ENCODE measurements at regions not wholly inside any gene's neighbourhood (a gene's known extent, or its start where the extent isn't known, plus 50 kb on each side); places are given as distances from the start of the nearest gene placed in this dataset.

GRCh38 chr3:18778094-18778493, 353.0 kb upstream of the SATB1 start:
- TF ChIP-seq FOXM1 (IDR thresholded peaks at IDR 0.05; ENCODE audit: low read depth): no peak
- no peak for TF ChIP-seq FOXM1 (CRISPR knock-in tag; IDR thresholded peaks at IDR 0.05; ENCODE audit: low read depth)
- no peak for TF ChIP-seq CTCF (IDR thresholded peaks at IDR 0.05 in 2 of 3, conservative IDR thresholded peaks at IDR 0.05 in 1 of 3; ENCODE audit: insufficient read depth in 2 of 3, low read depth in 1 of 3, low read length in 3 of 3)
- TF ChIP-seq NR3C1 (CRISPR knock-in tag; IDR thresholded peaks at IDR 0.05): no peak
- TF ChIP-seq ZNF146 (CRISPR knock-in tag; IDR thresholded peaks at IDR 0.05; ENCODE audit: unreplicated experiment): no peak
- TF ChIP-seq SP1 (CRISPR knock-in tag; IDR thresholded peaks at IDR 0.05): no peak
- TF ChIP-seq NCOA2 (IDR thresholded peaks at IDR 0.05; ENCODE audit: partially characterized antibody in 2 of 2): no peak
- no peak for TF ChIP-seq TFAM (CRISPR knock-in tag; conservative IDR thresholded peaks at IDR 0.05)
- no peak for TF ChIP-seq RAD51 (IDR thresholded peaks at IDR 0.05; ENCODE audit: borderline replicate concordance, low read depth)

Data from K562 (cell line).